Natural killer cell (primary cell): ENCODE measurements at regions not wholly inside any gene's neighbourhood (a gene's known extent, or its start where the extent isn't known, plus 50 kb on each side); places are given as distances from the start of the nearest gene placed in this dataset.

Experiments
- ATAC-seq, 3 donors: fragments of 150-1000 bp in 2 of 3; fragments of 200-7000 bp in 1 of 3; cut with Tn5 transposase; 1 replicate in 1 of 3; 2 replicates in 2 of 3; pipeline ENCODE4 v1.10.0; 2021; ENCODE audit warnings: mild to moderate bottlenecking in 2 of 3, moderate library complexity in 2 of 3
- DNase-seq, 2 donors: peaks; one replicate each; pipeline versions ENCODE4 v3.0.0 to v3.0.0-alpha.2; 2013 to 2021; ENCODE audit warnings: mixed read lengths in 1 of 2
- H3K27ac ChIP-seq: one replicate; pipeline ENCODE4 v1.5.1; 2013; ENCODE audit warnings: mild to moderate bottlenecking, low read length
- H3K27me3 ChIP-seq: one replicate; pipeline ENCODE4 v1.6.1; 2013; ENCODE audit warnings: low read length; ENCODE audit not compliant: control insufficient read depth, insufficient read depth
- H3K36me3 ChIP-seq: one replicate; pipeline ENCODE4 v1.6.1; 2013; ENCODE audit warnings: low read length; ENCODE audit not compliant: control insufficient read depth, insufficient read depth
- H3K4me1 ChIP-seq: one replicate; pipeline ENCODE4 v1.6.1; 2013; ENCODE audit warnings: low read length; ENCODE audit not compliant: control insufficient read depth, insufficient read depth
- H3K4me3 ChIP-seq: one replicate; pipeline ENCODE4 v1.5.1; 2013; ENCODE audit warnings: low read length
- H3K9me3 ChIP-seq: one replicate; pipeline ENCODE4 v1.6.1; 2013; ENCODE audit warnings: low read length; ENCODE audit not compliant: control insufficient read depth, insufficient read depth
- H3K27ac Mint-ChIP-seq, 2 donors: one replicate each; pipeline ENCODE4 v1.8.0; 2022; ENCODE audit warnings: mild to moderate bottlenecking in 2 of 2, mixed read lengths in 2 of 2, moderate library complexity in 1 of 2
- H3K27me3 Mint-ChIP-seq, 2 donors: one replicate each; pipeline ENCODE4 v1.8.0; 2022; ENCODE audit warnings: low read depth in 2 of 2, mixed read lengths in 2 of 2
- H3K36me3 Mint-ChIP-seq: one replicate; pipeline ENCODE4 v1.8.0; 2022; ENCODE audit warnings: mixed read lengths
- H3K4me1 Mint-ChIP-seq, 2 donors: one replicate each; pipeline ENCODE4 v1.8.0; 2022; ENCODE audit warnings: mixed read lengths in 2 of 2
- H3K4me3 Mint-ChIP-seq: one replicate; pipeline ENCODE4 v1.8.0; 2022; ENCODE audit warnings: mild to moderate bottlenecking, moderate library complexity, mixed read lengths
- H3K9me3 Mint-ChIP-seq, 2 donors: one replicate each; pipeline ENCODE4 v1.8.0; 2022; ENCODE audit warnings: mixed read lengths in 2 of 2
- CTCF ChIP-seq: fragments of 200-600 bp; IDR thresholded peaks from one replicate; pipeline ENCODE4 v1.8.0; 2022; ENCODE audit warnings: antibody characterized with exemption
- WGBS: methylation state at CpG from one replicate; pipeline ENCODE4 v1.1.7; 2013; ENCODE audit warnings: missing lambda C conversion rate; ENCODE audit not compliant: insufficient coverage; 5-methylcytosine and 5-hydroxymethylcytosine counted together
- intact Hi-C: fragments of 100-400 bp; cut with micrococcal nuclease; formaldehyde crosslinking; loops from one replicate; pipeline ENCODE4 v1.14.2; 2022

GRCh38 chr9:135379540-135380267, 99.9 kb upstream of the PPP1R26 start:
- H3K27ac Mint-ChIP-seq = no peak overlapping the region
- Histone ChIP-seq H3K4me3 (no peak overlapping the region), H3K27ac (no peak overlapping the region), H3K27me3 (no peaks in the 10 kb centered on the region), H3K36me3 (no peaks in the 10 kb centered on the region), H3K4me1 (no peaks in the 10 kb centered on the region), H3K9me3 (no peaks in the 10 kb centered on the region)
- ATAC-seq (no peak), DNase-seq (no peak)
- intact Hi-C loops = no loop called here
- no peak overlapping the region for H3K4me3 Mint-ChIP-seq
- H3K36me3 Mint-ChIP-seq = no peaks in the 10 kb centered on the region
- no peaks in the 10 kb centered on the region for H3K9me3 Mint-ChIP-seq
- 84% methylated on average over 11 of the region's 11 CpGs for WGBS
- H3K4me1 Mint-ChIP-seq = no peaks in the 10 kb centered on the region
- no peaks in the 10 kb centered on the region for H3K27me3 Mint-ChIP-seq
- TF ChIP-seq CTCF = no peak

- Mint-ChIP-seq H3K4me1 (no peaks in the 10 kb centered on the region), H3K9me3 (no peaks in the 10 kb centered on the region), H3K27me3 (no peaks in the 10 kb centered on the region), H3K36me3 (no peaks in the 10 kb centered on the region), H3K4me3 (no peak overlapping the region), H3K27ac (no peak overlapping the region)
- Histone ChIP-seq H3K9me3 (no peaks in the 10 kb centered on the region), H3K27ac (no peak overlapping the region), H3K4me1 (no peaks in the 10 kb centered on the region), H3K27me3 (no peaks in the 10 kb centered on the region), H3K36me3 (no peaks in the 10 kb centered on the region), H3K4me3 (no peak overlapping the region)
- ATAC-seq (no peak), DNase-seq (no peak)
- WGBS = 89% methylated on average over 17 of the region's 17 CpGs
- intact Hi-C loops = no loop called here
- no peak for TF ChIP-seq CTCF
These were observed 99.1 kb upstream of the PPP1R26 start for GRCh38 chr9:135380311-135380960.

GRCh38 chr9:135381762-135382310, 97.7 kb upstream of the PPP1R26 start:
- Mint-ChIP-seq H3K27ac (no peak overlapping the region), H3K36me3 (no peaks in the 10 kb centered on the region), H3K9me3 (no peaks in the 10 kb centered on the region), H3K27me3 (no peaks in the 10 kb centered on the region), H3K4me3 (no peak overlapping the region), H3K4me1 (no peaks in the 10 kb centered on the region)
- Histone ChIP-seq H3K9me3 (no peaks in the 10 kb centered on the region), H3K27me3 (no peaks in the 10 kb centered on the region), H3K4me1 (no peaks in the 10 kb centered on the region), H3K4me3 (no peak overlapping the region), H3K36me3 (no peaks in the 10 kb centered on the region), H3K27ac (no peak overlapping the region)
- intact Hi-C loops = no loop called here
- no peak for TF ChIP-seq CTCF
- WGBS = 86% methylated on average over 11 of the region's 11 CpGs
- ATAC-seq (no peak), DNase-seq (no peak)
